Caco-2 (cell line): ENCODE measurements at regions not wholly inside any gene's neighbourhood (a gene's known extent, or its start where the extent isn't known, plus 50 kb on each side); places are given as distances from the start of the nearest gene placed in this dataset.
"Not testable (repeated sequence)": the region's sequence is repeated elsewhere in the genome, so short reads cannot be mapped to it uniquely, and the experiment has no call there.

Experiments used
- BruUV-seq: library from RNA; stranded (reverse); fragments of 400-500 nt; replicated peaks from 2 replicates; lab custom pipeline; 2021; lab: Mats Ljungman, UMichigan
- CTCF ChIA-PET: fragments of 300-600 bp; sonication (Branson Sonifier 250); formaldehyde crosslinking; loops from one replicate; lab custom pipeline; 2022; ENCODE audit warnings: antibody characterized with exemption; lab: Charles Lee
- POLR2A ChIA-PET: fragments of 300-600 bp; sonication (Branson Sonifier 250); formaldehyde crosslinking; loops from one replicate; lab custom pipeline; 2022; ENCODE audit warnings: antibody characterized with exemption; lab: Charles Lee
- DNase-seq, 2 experiments: peaks; one replicate each; pipeline versions ENCODE4 v3.0.0 to v3.0.0-alpha.2; 2020 to 2022
- H3K27me3 ChIP-seq: replicated peaks from 2 replicates; pipeline ENCODE4 v1.6.0; 2011; ENCODE audit warnings: low read length; ENCODE audit not compliant: control insufficient read depth, insufficient read depth
- H3K36me3 ChIP-seq: 2 replicates; pipeline ENCODE4 v1.5.1; 2011; ENCODE audit warnings: low read length; ENCODE audit not compliant: control insufficient read depth, insufficient read depth
- H3K4me1 ChIP-seq: fragments of 250-450 bp; sonication (Bioruptor Pico); 2 replicates; pipeline ENCODE4 v1.5.1; 2020; ENCODE audit warnings: mild to moderate bottlenecking
- H3K4me3 ChIP-seq: 2 replicates; pipeline ENCODE4 v1.5.1; 2011; ENCODE audit warnings: low read depth, mild to moderate bottlenecking, control low read depth, low read length
- H3K9me3 ChIP-seq: fragments of 250-450 bp; sonication (Bioruptor Pico); 2 replicates; pipeline ENCODE4 v1.5.1; 2020; ENCODE audit warnings: mild to moderate bottlenecking, moderate library complexity
- H3K27ac Mint-ChIP-seq: one replicate; pipeline ENCODE4 v1.8.0; 2022; ENCODE audit warnings: mixed read lengths; ENCODE audit not compliant: unreplicated experiment
- H3K27me3 Mint-ChIP-seq: one replicate; pipeline ENCODE4 v1.8.0; 2022; ENCODE audit warnings: mixed read lengths; ENCODE audit not compliant: insufficient read depth, unreplicated experiment
- H3K36me3 Mint-ChIP-seq: one replicate; pipeline ENCODE4 v1.8.0; 2022; ENCODE audit warnings: mild to moderate bottlenecking, mixed read lengths; ENCODE audit not compliant: insufficient read depth, unreplicated experiment
- H3K4me1 Mint-ChIP-seq: one replicate; pipeline ENCODE4 v1.8.0; 2022; ENCODE audit warnings: low read depth, mixed read lengths; ENCODE audit not compliant: unreplicated experiment
- H3K4me3 Mint-ChIP-seq: one replicate; pipeline ENCODE4 v1.8.0; 2022; ENCODE audit warnings: mild to moderate bottlenecking, moderate library complexity, mixed read lengths; ENCODE audit not compliant: unreplicated experiment
- H3K9me3 Mint-ChIP-seq: one replicate; pipeline ENCODE4 v1.8.0; 2022; ENCODE audit warnings: mixed read lengths; ENCODE audit not compliant: unreplicated experiment
- CTCF ChIP-seq, 2 experiments: fragments of 200-600 bp in 1 of 2; IDR thresholded peaks; 1 replicate in 1 of 2; 2 replicates in 1 of 2; pipeline versions ENCODE4 v1.5.1 to v1.8.0; 2011 to 2022; ENCODE audit warnings: antibody characterized with exemption in 1 of 2, control low read depth in 1 of 2, inconsistent platforms in 1 of 2, low read depth in 1 of 2, low read length in 1 of 2, mild to moderate bottlenecking in 1 of 2, moderate library complexity in 1 of 2; ENCODE audit not compliant: insufficient read depth in 1 of 2, severe bottlenecking in 1 of 2, unreplicated experiment in 1 of 2
- intact Hi-C: fragments of 100-400 bp; cut with micrococcal nuclease; formaldehyde crosslinking; loops from one replicate; pipeline ENCODE4 v1.10.0; 2022; ENCODE audit not compliant: unreplicated experiment

DNA sequence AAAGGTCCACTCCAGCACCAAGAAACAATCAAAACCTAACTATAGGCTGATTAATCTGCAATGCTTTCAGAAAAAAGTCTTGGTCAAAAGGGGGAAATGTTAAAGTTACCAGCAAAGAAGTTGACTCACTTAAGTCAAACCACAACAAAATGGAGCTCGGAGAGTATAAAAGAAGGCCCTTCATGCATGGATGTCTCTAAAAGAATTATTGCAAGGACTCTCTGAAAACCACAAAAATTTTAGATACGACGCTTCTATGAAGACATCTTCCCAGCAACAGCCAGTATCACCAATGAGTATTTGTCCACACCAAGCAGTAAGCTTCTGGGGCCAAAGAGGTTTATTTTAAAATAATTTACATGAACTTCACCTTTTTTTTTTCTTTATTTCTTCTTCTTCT, 1327.4 kb upstream of the CDH18 start:
- H3K4me3 ChIP-seq, BruUV-seq, H3K4me3 Mint-ChIP-seq, H3K36me3 Mint-ChIP-seq, intact Hi-C loops, H3K27ac Mint-ChIP-seq, DNase-seq, H3K27me3 ChIP-seq, H3K4me1 ChIP-seq, H3K4me1 Mint-ChIP-seq, H3K9me3 ChIP-seq, H3K27me3 Mint-ChIP-seq, POLR2A ChIA-PET, H3K9me3 Mint-ChIP-seq, H3K36me3 ChIP-seq, CTCF ChIA-PET: not testable (repeated sequence)

- H3K36me3 Mint-ChIP-seq, H3K27me3 ChIP-seq, CTCF ChIA-PET, H3K9me3 Mint-ChIP-seq, BruUV-seq, H3K27me3 Mint-ChIP-seq, POLR2A ChIA-PET, H3K4me1 ChIP-seq, intact Hi-C loops, H3K4me3 ChIP-seq, H3K36me3 ChIP-seq, DNase-seq, H3K4me1 Mint-ChIP-seq, H3K4me3 Mint-ChIP-seq, H3K27ac Mint-ChIP-seq, H3K9me3 ChIP-seq: not testable (repeated sequence)
These were observed 1313.2 kb upstream of the CDH18 start for GRCh38 chr5:21301205-21301604.

- H3K27me3 ChIP-seq, H3K4me3 ChIP-seq, H3K27me3 Mint-ChIP-seq, H3K9me3 ChIP-seq, CTCF ChIA-PET, intact Hi-C loops, H3K4me3 Mint-ChIP-seq, POLR2A ChIA-PET, BruUV-seq, H3K4me1 Mint-ChIP-seq, H3K36me3 Mint-ChIP-seq, H3K9me3 Mint-ChIP-seq, H3K27ac Mint-ChIP-seq, H3K36me3 ChIP-seq, H3K4me1 ChIP-seq, DNase-seq: not testable (repeated sequence)
These were observed 1286.4 kb upstream of the CDH18 start for GRCh38 chr5:21274361-21274760.

DNA sequence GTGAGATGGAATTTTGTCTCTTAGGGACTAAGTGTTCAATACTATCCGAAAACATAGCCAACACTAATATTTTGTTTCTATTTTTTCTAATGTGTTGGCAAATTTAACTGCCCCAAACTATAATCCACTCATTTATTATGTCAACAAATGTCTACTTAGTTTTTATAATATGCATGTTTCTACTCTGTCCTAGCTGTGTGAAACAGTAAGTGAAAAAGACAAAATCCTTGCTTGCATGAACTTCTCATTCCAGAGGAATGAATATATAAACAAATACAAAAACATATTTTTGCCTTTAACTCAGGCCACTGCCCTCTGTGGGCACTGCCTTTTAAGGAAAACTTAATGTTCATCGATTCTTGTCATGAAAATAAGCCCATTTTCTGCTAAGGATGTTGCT, 1275.4 kb upstream of the CDH18 start:
- CTCF ChIA-PET: no interaction called here
- H3K4me1 Mint-ChIP-seq: no peaks in the 10 kb centered on the region
- Histone ChIP-seq H3K4me3 (no peak overlapping the region), H3K4me1 (no peaks in the 10 kb centered on the region), H3K36me3 (no peaks in the 10 kb centered on the region), H3K9me3 (0 out of 2 replicates have a peak, but pooled peaks cover 4% of the 10 kb centered on the region), H3K27me3 (no peaks in the 10 kb centered on the region)
- no peaks in the 10 kb centered on the region for H3K27me3 Mint-ChIP-seq
- TF ChIP-seq CTCF (IDR thresholded peaks at IDR 0.05; ENCODE audit: insufficient read depth in 1 of 2, low read depth in 1 of 2, low read length in 1 of 2, severe bottlenecking in 1 of 2, unreplicated experiment in 1 of 2): no peak
- no peak for DNase-seq
- no peaks in the 10 kb centered on the region for H3K36me3 Mint-ChIP-seq
- H3K4me3 Mint-ChIP-seq: no peak overlapping the region
- no peaks in the 10 kb centered on the region for H3K9me3 Mint-ChIP-seq
- POLR2A ChIA-PET: no interaction called here
- H3K27ac Mint-ChIP-seq: no peak overlapping the region
- BruUV-seq: no TSS peak
- intact Hi-C loops: no loop called here
